SK-N-SH (cell line): ENCODE measurements at regions not wholly inside any gene's neighbourhood (a gene's known extent, or its start where the extent isn't known, plus 50 kb on each side); places are given as distances from the start of the nearest gene placed in this dataset.
A peak's percentile ranks its signal among the peaks of the same experiment; 100 is the strongest.

Source experiments
- CTCF ChIA-PET: fragments of 300-600, 350-600 bp; formaldehyde crosslinking; extraction: SDS; loops from one replicate; lab custom pipeline; 2021; lab: Yijun Ruan, JAX
- POLR2A ChIA-PET: fragments of 350-600 bp; sonication (Branson Sonifier 250); formaldehyde crosslinking; extraction: SDS; loops from one replicate; lab custom pipeline; 2020; ENCODE audit warnings: antibody characterized with exemption, inconsistent platforms; lab: Yijun Ruan, JAX
- DNase-seq: peaks from one replicate; pipeline ENCODE4 v3.0.0; 2012
- H2AFZ ChIP-seq: fragments of 200-600 bp; sonication (generic); 2 replicates; pipeline ENCODE4 v1.8.1; 2016; ENCODE audit warnings: antibody characterized with exemption, mild to moderate bottlenecking, low read depth
- H3F3A ChIP-seq: fragments of 200-600 bp; sonication (generic); replicated peaks from 2 replicates; pipeline ENCODE3; 2016; ENCODE audit warnings: antibody characterized with exemption, mild to moderate bottlenecking; ENCODE audit not compliant: insufficient read depth
- H3K27ac ChIP-seq, 2 experiments: fragments of 200-500 bp in 1 of 2; fragments of 200-600 bp in 1 of 2; sonication (Bioruptor generic) in 1 of 2; sonication (generic), shearing (Covaris generic) in 1 of 2; 2 replicates each; pipeline versions ENCODE4 v1.5.1 to v1.6.1; 2014 to 2016; ENCODE audit warnings: low read depth in 2 of 2, inconsistent platforms in 1 of 2, low read length in 1 of 2, mild to moderate bottlenecking in 1 of 2, mixed read lengths in 1 of 2
- H3K27me3 ChIP-seq: fragments of 200-600 bp; sonication (generic), shearing (Covaris generic); 2 replicates; pipeline ENCODE4 v1.6.1; 2016; ENCODE audit warnings: mixed run types; ENCODE audit not compliant: insufficient read depth
- H3K36me3 ChIP-seq, 2 experiments: fragments of 200-500 bp in 1 of 2; fragments of 200-600 bp in 1 of 2; sonication (Bioruptor generic) in 1 of 2; sonication (generic) in 1 of 2; replicated peaks in 1 of 2; 2 replicates each; pipeline versions ENCODE3 to v1.5.1; 2014 to 2016; ENCODE audit warnings: low read length in 1 of 2, mild to moderate bottlenecking in 1 of 2; ENCODE audit not compliant: insufficient read depth in 2 of 2, control insufficient read depth in 1 of 2
- H3K4me1 ChIP-seq, 2 experiments: fragments of 200-500 bp in 1 of 2; fragments of 200-600 bp in 1 of 2; sonication (Bioruptor generic) in 1 of 2; sonication (generic), shearing (Covaris generic) in 1 of 2; 2 replicates each; pipeline versions ENCODE4 v1.5.1 to v1.6.1; 2014 to 2016; ENCODE audit warnings: low read depth in 1 of 2, low read length in 1 of 2, mixed run types in 1 of 2; ENCODE audit not compliant: insufficient read depth in 2 of 2, control insufficient read depth in 1 of 2
- H3K4me2 ChIP-seq: fragments of 200-600 bp; sonication (generic), shearing (Covaris generic); 2 replicates; pipeline ENCODE4 v1.6.1; 2017; ENCODE audit warnings: mixed run types
- H3K4me3 ChIP-seq, 2 experiments: fragments of 200-500 bp in 1 of 2; fragments of 200-600 bp in 1 of 2; sonication (Bioruptor generic) in 1 of 2; sonication (generic), shearing (Covaris generic) in 1 of 2; 2 replicates each; pipeline versions ENCODE4 v1.5.1 to v1.8.1; 2014 to 2016; ENCODE audit warnings: low read depth in 2 of 2, inconsistent platforms in 1 of 2, low read length in 1 of 2, mild to moderate bottlenecking in 1 of 2, mixed read lengths in 1 of 2, moderate library complexity in 1 of 2
- H3K79me2 ChIP-seq: fragments of 200-600 bp; sonication (generic); 2 replicates; pipeline ENCODE4 v1.8.1; 2017; ENCODE audit warnings: mild to moderate bottlenecking; ENCODE audit not compliant: insufficient read depth
- H3K9ac ChIP-seq: fragments of 200-600 bp; sonication (generic); 2 replicates; pipeline ENCODE4 v1.6.1; 2017; ENCODE audit warnings: mixed run types
- H3K9me2 ChIP-seq: fragments of 200-600 bp; sonication (generic); 2 replicates; pipeline ENCODE4 v1.6.1; 2017; ENCODE audit warnings: mixed run types
- H3K9me3 ChIP-seq: fragments of 200-600 bp; sonication (generic); 2 replicates; pipeline ENCODE4 v1.6.1; 2017; ENCODE audit warnings: mixed run types, mild to moderate bottlenecking, moderate library complexity
- H4K20me1 ChIP-seq: fragments of 200-600 bp; sonication (generic); 2 replicates; pipeline ENCODE4 v1.6.1; 2017; ENCODE audit warnings: mild to moderate bottlenecking, mixed run types; ENCODE audit not compliant: insufficient read depth
- CHD2 ChIP-seq: fragments of 150-350 bp; IDR thresholded peaks from 2 replicates; pipeline ENCODE4 v1.6.1; 2018; ENCODE audit warnings: low read length; ENCODE audit not compliant: partially characterized antibody
- CTCF ChIP-seq: fragments of 200-600 bp; sonication (generic); IDR thresholded peaks from 2 replicates; pipeline ENCODE4 v1.6.1; 2017; ENCODE audit warnings: antibody characterized with exemption, mild to moderate bottlenecking, moderate library complexity
- JUND ChIP-seq: IDR thresholded peaks from 2 replicates; pipeline ENCODE4 v1.4.0; 2012
- MXI1 ChIP-seq: IDR thresholded peaks from 2 replicates; pipeline ENCODE4 v1.6.1; 2012; ENCODE audit warnings: mild to moderate bottlenecking, low read depth, low read length, improper control_type of control experiment
- PBX3 ChIP-seq: IDR thresholded peaks from 2 replicates; pipeline ENCODE4; 2012
- SMC3 ChIP-seq: IDR thresholded peaks from 2 replicates; pipeline ENCODE4 v1.6.1; 2012; ENCODE audit warnings: low read depth, low read length, improper control_type of control experiment
- TAF1 ChIP-seq: IDR thresholded peaks from 2 replicates; pipeline ENCODE4 v1.6.1; 2012; ENCODE audit warnings: low read depth, mild to moderate bottlenecking, low read length, moderate library complexity, borderline replicate concordance
- WGBS: methylation state at CpG from one replicate; pipeline ENCODE4 v1.1.6; 2017; ENCODE audit warnings: low lambda C conversion rate; 5-methylcytosine and 5-hydroxymethylcytosine counted together
- TF ChIP-seq, protein P1 (sequence below): IDR thresholded peaks from 2 replicates; pipeline ENCODE4 v1.4.0; 2012; ENCODE audit warnings: low read depth, borderline replicate concordance

DNA sequence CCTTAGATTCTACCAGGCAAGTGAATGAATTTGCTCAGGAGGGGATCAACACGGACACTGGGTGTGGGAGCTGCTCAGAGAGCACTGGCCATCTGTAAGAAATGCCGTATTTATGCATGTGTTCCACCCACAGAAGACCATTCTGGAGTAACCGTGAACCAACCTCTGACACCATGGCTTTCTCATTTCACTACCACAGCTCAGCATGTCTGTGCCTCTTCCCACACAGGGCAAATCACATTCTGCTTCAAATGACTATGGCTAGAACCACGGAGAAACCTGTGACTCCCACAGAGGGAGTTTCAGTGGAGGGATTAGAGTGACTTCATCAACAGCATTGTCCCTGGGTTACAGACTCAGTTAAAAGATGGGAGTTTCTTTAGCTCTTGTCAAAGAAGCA is 893.4 kb downstream of the XPNPEP1 start:
- H3K9ac ChIP-seq = no peak overlapping the region
- H3K4me3 ChIP-seq = no peak overlapping the region
- H3K27ac ChIP-seq = no peak overlapping the region
- no peaks in the 10 kb centered on the region for H3K9me2 ChIP-seq
- no peaks in the 10 kb centered on the region for H3K79me2 ChIP-seq
- ChIA-PET POLR2A (no interaction called here), CTCF (interaction anchor here (0.6 to 2.4 kb wide), 2 partner anchors 55 to 119 kb away, joined by 3 to 7 read pairs; no protein-coding TSS in a partner anchor)
- DNase-seq = no peak
- no peaks in the 10 kb centered on the region for H3K4me1 ChIP-seq
- no peak overlapping the region for H2AFZ ChIP-seq
- H3K9me3 ChIP-seq = no peaks in the 10 kb centered on the region
- no peaks in the 10 kb centered on the region for H3F3A ChIP-seq
- H4K20me1 ChIP-seq = no peaks in the 10 kb centered on the region
- TF ChIP-seq SMC3 (no peak), CTCF (no peak)
- WGBS = 55% methylated on average over 3 of the region's 4 CpGs
- H3K36me3 ChIP-seq = no peaks in the 10 kb centered on the region
- H3K27me3 ChIP-seq = 0 out of 2 replicates have a peak, but pooled peaks cover 6% of the 10 kb centered on the region
- no peak overlapping the region for H3K4me2 ChIP-seq

DNA sequence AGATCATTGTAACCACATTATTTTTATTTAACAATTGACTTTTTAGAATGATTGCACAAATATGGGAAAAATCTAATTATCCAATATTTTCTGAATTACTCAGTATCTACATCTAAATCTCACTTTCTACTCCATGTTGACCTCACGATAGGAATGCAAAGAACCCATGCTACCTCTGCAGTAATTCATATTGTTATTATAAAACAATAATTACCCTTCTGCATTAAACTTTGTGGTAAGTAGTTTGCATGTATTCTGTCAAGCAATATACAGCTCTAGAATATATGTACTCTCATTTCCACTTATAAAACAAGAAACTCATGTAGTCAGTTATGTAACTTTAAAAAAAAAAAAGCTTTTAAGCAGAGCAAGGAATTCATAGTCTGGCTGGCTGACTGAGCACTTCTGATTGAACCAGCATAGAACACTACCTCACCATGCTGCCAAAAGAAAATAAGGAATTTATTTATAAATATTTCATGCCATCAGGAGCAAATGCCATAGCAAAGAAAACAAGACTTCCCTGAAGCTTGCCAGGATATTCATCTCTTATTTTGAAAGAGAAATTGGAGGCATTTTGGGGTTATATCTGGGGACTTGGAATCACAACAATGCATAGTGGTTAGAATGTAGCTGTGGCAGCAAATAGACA is 895.7 kb downstream of the XPNPEP1 start:
- H3K9me3 ChIP-seq = no peaks in the 10 kb centered on the region
- H3K4me1 ChIP-seq = no peaks in the 10 kb centered on the region
- no peak for DNase-seq
- H3K79me2 ChIP-seq = no peaks in the 10 kb centered on the region
- TF ChIP-seq MXI1 (no peak), CHD2 (no peak), TAF1 (no peak), JUND (no peak), PBX3 (no peak)
- TF ChIP-seq, protein P1, sequence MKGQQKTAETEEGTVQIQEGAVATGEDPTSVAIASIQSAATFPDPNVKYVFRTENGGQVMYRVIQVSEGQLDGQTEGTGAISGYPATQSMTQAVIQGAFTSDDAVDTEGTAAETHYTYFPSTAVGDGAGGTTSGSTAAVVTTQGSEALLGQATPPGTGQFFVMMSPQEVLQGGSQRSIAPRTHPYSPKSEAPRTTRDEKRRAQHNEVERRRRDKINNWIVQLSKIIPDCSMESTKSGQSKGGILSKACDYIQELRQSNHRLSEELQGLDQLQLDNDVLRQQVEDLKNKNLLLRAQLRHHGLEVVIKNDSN = no peak
- ChIA-PET CTCF (no interaction called here), POLR2A (no interaction called here)
- WGBS = 14% methylated on average over 1 of the region's 1 CpG
- no peak overlapping the region for H3K4me2 ChIP-seq
- H3F3A ChIP-seq = no peaks in the 10 kb centered on the region
- H3K27me3 ChIP-seq = 0 out of 2 replicates have a peak, but pooled peaks cover 6% of the 10 kb centered on the region
- no peaks in the 10 kb centered on the region for H4K20me1 ChIP-seq
- 0 out of 2 replicates have a peak overlapping the region, but pooled peaks have one; percentile 37 for H2AFZ ChIP-seq
- H3K9me2 ChIP-seq = no peaks in the 10 kb centered on the region
- H3K4me3 ChIP-seq = no peak overlapping the region
- no peak overlapping the region for H3K9ac ChIP-seq
- H3K27ac ChIP-seq = no peak overlapping the region
- no peaks in the 10 kb centered on the region for H3K36me3 ChIP-seq
